GM12864 (cell line): ENCODE measurements at regions not wholly inside any gene's neighbourhood (a gene's known extent, or its start where the extent isn't known, plus 50 kb on each side); places are given as distances from the start of the nearest gene placed in this dataset.

Source experiments
- DNase-seq: peaks from one replicate; pipeline ENCODE4 v3.0.0-alpha.2; 2011; ENCODE audit warnings: low read depth
- H3K4me3 ChIP-seq: 2 replicates; pipeline ENCODE4 v1.5.1; 2011; ENCODE audit warnings: mild to moderate bottlenecking, low read depth, low read length, control low read depth
- CTCF ChIP-seq: IDR thresholded peaks from 2 replicates; pipeline ENCODE4 v1.5.1; 2011; ENCODE audit warnings: low read depth, mild to moderate bottlenecking, moderate library complexity, low read length, control low read depth, inconsistent platforms; ENCODE audit errors: missing control alignments

GRCh38 chr7:109131141-109131540, 561.5 kb downstream of the DNAJB9 start:
- no peak for DNase-seq
- H3K4me3 ChIP-seq = no peak overlapping the region

GRCh38 chr7:109136893-109137292, 567.2 kb downstream of the DNAJB9 start:
- no peak for DNase-seq
- H3K4me3 ChIP-seq = no peak overlapping the region
- TF ChIP-seq CTCF = no peak

More at GRCh38 chr7:109131141-109131540, 561.5 kb downstream of the DNAJB9 start:
- TF ChIP-seq CTCF = no peak

- TF ChIP-seq CTCF = no peak
- no peak for DNase-seq
- no peak overlapping the region for H3K4me3 ChIP-seq
Measured at GRCh38 chr7:109154748-109155147, 585.1 kb downstream of the DNAJB9 start.

- H3K4me3 ChIP-seq = no peak overlapping the region
- no peak for TF ChIP-seq CTCF
- no peak for DNase-seq
Measured at GRCh38 chr7:109158246-109158645, 588.6 kb downstream of the DNAJB9 start.

- TF ChIP-seq CTCF = no peak
- DNase-seq = no peak
- H3K4me3 ChIP-seq = no peak overlapping the region
Measured at GRCh38 chr7:109176661-109177060, 607.0 kb downstream of the DNAJB9 start.

GRCh38 chr7:109178342-109178741, 608.7 kb downstream of the DNAJB9 start:
- H3K4me3 ChIP-seq = no peak overlapping the region
- DNase-seq = no peak
- no peak for TF ChIP-seq CTCF

- DNase-seq = no peak
- no peak overlapping the region for H3K4me3 ChIP-seq
- TF ChIP-seq CTCF = no peak
Measured at GRCh38 chr7:109179601-109180000, 609.9 kb downstream of the DNAJB9 start.
